GM21423 (cell line): ENCODE measurements at regions not wholly inside any gene's neighbourhood (a gene's known extent, or its start where the extent isn't known, plus 50 kb on each side); places are given as distances from the start of the nearest gene placed in this dataset.

ENCODE experiments used
- ATAC-seq: cut with Tn5 transposase; IDR thresholded peaks from one replicate; pipeline ENCODE4 v1.9.1; 2021; ENCODE audit warnings: mild to moderate bottlenecking, moderate library complexity; ENCODE audit not compliant: unreplicated experiment

DNA sequence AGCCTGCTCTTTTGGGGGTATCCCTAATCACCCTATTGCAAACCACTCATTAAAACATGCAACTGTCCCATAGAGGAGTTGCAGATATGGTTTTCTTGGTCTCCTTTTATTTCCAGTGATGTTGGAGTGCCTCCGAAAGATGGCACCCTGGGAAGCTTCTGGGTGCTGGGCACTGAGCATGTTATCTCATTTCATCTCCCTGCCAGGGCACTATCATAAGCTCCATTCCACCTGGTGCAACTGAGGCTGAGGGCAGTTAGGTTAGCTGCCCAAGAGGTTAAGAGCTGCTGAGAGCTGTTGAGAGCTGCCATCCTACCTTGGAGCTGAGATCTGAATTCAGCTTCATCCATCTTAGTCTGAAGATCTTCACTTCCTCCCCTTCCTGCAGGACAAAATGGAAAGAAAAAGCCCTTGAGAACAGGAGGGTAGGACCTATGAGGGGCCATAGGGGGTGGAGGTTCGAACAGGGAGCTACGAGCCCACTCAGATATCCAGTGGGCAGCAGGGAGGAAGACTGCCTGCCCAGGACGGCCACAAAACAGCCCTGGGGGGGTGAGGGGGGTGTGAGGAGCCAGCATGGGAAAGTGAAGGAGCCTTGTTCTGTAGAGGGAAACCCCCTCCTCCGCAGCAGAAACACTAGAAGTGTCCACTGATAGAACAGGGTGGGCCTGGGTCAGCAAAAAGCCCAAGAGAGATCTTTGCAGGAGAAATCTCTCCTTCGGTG lies 202.5 kb downstream of the ZFP36L2 start:
- ATAC-seq: no peak

DNA sequence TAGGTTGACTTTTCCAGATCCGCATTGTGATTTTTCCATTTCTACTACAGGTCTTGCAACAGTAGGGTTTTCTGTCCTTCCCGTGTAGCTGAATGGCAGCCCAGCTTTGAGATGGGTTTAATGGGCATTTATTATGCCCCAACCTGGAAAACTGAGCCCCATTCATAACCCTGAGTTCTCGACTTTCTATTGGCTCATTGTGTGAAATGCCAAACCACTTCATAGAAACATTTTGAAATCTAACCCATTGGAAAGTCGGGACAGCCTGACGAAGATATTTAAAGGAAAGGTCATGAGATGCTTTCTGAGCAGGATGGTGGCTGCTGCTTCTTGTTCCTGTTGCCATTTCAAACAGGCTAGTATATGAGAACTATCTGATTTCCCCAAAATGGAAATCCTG lies 203.5 kb downstream of the ZFP36L2 start:
- ATAC-seq: no peak

DNA sequence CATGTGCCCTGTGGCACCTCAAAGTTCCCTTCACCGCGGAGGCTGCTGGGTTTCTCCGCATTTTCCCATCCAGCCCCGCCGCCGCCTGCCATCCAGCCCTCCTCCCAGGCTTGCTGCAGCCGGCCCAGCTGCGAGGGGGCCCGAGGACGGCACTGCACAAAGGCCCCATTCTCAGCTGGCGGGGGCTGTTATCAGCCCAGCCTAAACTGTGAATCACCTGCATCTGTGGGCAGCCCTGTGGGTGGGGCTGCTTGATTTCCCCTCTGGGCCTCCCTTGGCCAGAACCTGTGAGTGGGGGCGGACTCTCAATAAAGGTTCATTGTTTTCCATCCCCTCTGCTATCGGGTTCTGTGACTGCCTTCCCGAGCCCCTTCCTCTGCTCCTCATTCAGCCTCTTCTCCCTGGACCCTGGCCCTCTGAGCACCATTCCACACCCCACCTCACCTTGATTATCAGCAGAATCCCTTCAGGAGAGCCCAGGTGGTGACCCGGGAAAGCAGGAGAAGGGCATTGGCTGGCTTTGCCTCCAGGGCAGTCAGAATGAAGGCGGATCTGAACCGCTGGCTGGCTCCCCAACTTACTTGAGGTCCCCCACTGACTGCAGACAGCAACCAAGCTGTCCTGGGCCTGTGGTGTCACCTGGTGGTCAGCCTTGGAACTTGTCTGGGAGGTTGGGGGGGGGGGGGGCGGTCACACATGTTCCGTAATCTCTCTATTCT lies 204.5 kb downstream of the ZFP36L2 start:
- ATAC-seq: no peak

DNA sequence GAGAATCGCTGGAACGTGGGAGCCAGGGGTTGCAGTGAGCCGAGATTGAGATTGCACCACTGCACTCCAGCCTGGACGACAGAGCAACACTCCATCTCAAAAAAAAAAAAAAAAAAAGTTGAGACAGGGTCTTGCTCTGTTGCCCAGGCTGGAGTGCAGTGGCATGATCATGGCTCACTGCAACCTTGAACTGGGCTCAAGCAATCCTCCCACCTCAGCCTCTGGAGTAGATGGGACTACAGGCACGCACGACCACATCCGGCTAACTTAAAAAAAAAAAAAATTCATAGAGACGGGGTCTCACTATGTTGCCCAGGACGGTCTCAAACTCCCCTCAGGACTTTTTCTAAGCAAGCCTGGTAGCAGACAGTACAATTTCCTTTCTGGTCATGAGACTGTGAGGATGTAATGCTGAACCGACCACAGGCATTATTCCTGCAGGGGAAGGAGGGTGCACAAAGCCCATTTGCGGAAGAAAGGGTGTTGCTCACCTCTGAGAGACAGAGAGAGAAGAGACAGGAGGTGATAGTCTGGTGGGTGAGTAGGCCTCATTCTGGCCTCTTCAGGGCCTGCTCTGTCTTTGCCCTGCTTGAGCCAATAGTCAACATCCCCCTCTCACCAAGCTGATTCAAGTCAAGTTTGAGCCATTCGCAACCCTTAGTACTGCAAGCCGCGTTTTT lies 205.3 kb downstream of the ZFP36L2 start:
- ATAC-seq: no peak

DNA sequence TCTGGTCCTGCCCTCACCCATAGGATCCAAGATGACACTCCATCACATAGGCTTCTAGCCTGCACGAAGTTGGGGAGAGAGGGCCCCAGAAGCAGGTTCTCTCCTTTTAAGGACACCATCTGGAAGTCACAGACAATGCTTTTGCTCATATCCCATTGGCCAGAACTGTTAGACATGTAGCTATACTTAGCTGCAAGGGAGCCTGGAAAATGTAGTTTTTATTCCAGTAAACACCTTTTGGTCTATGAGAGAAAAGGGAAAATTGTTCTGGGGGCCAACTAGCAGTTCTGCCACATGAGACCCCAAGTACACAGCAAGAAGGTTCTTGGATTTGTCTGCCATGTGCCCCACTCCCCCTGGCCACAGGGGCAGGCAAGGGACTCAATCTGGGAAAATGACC lies 206.1 kb downstream of the ZFP36L2 start:
- ATAC-seq: no peak

DNA sequence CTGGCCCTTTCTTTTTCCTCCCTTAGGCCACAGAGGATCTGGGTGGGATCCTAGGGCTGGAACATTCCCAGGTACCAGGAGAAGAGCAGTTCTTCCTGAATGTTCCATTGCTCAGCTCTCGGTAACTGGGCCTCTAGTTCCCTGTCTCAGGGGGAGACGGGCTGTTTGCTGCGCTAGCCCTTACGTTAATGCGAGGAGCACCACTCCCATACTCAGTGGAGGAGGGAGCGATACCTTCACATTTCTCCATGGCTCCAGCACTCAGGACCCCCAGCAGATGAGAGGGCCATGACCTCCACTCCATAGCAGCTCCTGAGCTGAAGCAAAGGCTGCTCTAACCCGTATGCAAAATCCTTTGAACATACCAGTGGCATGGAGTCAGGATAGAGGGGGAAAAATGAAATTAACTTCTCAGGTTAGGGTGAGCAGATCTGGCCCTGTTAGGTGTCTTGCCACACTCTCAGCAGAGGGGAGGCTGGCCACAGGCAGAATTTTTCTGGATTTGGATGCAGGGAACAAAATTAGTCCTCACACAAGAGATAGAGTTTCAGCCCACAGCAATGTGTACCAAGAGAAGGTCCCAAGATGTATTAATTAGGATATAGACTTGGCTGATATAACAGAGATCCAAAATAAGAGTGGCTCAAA lies 206.7 kb downstream of the ZFP36L2 start:
- ATAC-seq: no peak

DNA sequence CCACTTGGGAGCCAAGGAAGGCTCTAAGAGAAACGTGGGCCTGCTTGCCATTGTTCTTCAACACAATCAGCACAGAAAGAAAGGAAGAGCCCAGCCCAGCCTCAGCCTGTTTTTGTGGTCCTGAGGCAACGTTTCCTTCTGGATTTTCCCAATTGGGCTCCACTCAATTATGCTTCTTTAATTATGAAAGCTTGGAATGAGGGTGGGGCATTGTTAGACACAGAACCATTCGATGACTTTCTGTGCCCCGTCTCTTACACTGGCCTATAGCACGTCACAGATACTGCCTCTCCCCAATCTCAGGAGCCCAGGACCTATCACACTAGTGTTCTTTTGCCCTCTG lies 207.4 kb downstream of the ZFP36L2 start:
- ATAC-seq: no peak

DNA sequence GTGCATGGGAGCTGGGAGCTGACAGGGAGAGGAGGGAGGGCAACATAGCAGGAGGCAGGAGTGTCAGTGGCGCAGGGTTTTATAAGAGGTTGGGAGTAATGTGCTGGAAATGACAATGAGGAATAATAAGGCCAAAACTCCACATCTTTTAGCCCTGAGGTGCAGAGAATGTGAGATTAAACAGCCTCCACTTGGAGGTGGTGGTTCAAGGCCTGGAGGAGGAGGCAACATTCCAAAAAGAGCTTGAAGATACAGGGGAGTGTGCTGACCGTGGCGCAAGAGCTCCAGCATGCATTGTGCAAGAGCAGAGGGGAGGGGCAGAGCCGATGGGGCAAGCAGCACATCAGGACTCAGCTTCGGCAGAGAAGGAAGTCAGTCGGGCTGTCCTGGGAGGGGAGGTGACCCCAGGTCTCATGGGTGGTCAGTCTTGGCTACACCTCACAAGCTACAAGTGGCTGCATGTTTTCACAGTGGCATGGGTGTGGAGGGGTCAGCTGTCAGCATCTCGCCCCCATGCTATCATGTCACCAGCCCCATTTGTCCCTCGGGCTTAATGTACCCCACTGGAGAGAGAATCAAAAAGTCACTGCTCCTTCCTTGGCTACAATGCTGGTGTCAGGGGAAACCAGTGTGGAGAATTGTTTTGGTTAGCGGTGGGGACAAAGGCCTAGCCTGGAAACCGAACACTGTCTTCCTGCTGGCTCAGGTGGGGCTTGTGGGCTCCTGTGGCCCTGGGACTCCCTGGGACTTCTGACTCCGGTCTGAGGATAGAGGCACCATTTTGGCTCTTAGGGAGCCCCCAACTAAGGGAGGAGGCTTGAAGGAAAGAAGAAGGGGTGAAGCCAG lies 208.0 kb downstream of the ZFP36L2 start:
- ATAC-seq: no peak

DNA sequence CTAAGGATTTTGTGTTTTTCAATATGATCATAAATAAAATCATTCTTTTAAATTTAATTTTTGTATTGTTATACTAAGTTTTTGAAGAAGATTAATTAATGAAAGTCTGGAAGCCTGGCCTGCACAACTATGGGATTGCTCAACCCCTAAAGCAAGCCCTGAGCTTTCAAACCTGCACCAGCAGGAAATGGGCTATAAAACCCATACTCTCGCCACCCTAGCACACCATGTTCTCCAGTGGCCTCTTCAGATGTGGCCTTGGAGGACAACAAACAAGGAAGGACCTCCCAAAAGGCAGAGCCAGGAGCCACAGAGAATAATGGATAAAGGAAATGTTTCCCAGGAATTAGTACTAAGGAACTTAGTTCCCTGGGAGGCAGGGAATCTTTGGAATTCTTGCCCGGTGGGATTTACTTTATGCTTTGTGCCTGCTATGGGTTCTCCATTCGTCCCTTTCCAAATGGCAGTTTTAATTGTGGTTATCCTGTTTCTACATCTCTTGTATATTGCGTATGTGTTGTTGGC lies 212.5 kb downstream of the ZFP36L2 start:
- ATAC-seq: no peak

DNA sequence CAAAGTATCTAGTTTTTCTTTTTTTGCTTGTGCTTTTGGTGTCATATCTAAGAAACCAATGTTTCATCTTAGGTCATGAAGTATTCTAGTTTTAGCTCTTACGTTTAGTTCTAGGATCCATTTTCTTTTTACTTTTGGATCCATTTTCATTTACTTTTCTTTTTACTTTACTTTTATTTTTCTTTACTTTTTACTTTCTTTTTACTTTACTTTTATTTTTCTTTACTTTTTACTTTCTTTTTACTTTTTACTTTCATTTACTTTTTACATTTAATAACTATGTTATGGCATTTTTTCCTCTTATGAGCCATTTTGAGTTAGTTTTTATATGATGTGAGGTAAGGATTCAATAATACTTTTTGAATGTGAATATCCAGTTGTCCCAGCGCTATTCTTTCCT lies 213.4 kb downstream of the ZFP36L2 start:
- no peak for ATAC-seq

DNA sequence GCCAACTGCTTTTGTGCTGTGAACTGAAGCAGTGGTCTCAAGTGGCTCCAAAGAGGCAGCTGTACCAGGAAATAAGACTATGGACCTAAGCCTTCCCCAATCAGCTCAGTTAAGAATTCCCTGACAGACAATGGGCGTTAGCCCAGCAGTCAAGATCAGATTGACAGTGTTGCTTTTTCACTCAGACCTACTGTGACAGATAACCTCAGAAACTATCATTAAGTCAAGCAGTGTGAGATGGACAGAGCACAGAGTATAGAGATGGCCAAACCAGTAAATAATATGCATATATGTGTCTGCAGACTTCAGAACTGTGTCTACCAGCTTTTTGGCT lies 215.3 kb downstream of the ZFP36L2 start:
- no peak for ATAC-seq

DNA sequence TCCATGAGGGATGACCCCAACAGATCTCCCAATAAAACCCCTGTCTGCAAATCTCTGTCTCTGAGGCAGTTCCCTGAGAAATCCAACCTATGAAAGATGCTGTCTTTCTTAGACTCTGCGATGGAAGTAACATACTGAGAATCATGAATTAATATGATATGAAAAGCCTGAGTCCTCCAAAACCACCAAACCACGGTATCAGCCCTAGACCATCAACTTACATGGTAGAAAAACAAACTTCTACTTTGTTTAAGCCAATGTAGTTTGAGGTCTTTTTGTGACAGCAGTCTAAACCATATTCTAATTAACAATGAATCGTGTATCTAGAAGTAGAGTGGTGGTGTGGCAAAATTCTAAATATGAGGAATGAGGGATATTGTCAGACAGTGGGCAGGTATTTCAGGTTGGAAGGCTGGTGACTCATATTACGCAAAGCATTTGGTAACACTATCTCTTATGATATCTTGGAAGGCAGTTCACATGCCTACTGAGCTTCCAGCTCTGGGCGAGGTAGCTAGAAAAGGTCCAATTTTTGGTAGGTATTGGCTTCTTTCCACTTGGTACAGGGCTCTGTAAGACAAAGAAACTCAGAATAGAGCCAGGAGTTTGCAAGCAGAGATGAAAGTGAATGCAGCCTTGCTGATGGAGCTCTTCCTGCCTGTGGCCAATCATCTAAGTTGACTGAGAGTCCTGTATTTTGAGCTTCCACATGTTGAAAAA lies 215.8 kb downstream of the ZFP36L2 start:
- no peak for ATAC-seq

DNA sequence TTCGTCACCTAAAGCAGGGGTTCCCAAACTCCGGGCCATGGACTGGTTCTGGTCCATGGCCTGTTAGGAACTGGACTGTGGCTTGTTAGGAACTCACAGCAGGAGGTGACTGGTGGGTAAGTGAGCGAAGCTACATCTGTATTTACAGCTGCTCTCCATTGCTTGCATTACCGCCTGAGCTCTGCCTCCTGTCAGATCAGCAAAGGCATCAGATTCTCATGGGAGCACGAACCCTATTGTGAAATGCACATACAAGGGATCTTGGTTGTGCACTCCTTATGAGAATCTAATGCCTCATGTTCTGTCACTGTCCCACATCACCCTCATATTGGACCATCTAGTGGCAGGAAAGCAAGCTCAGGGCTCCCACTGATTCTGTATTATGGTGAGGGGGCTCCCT lies 217.0 kb downstream of the ZFP36L2 start:
- ATAC-seq: no peak

DNA sequence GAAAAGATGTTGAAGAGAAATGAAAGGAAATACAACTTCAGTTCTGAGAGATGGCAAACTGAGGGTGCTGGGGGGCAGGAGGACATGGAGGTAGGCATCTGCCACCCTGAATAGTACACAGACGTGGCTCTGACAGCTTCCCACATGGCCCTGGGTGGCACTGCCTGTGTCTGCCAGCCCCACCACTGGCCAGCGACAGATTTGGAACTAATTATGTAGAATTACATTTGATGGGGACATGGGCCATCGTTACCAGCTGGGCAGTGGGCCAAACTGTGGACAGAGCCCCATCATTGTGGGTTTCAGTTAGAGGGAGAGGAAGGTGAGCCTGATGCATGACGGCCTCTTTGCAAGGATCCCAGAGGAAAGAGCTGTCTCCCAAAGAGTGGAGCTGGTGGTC lies 216.0 kb upstream of the HAAO start:
- ATAC-seq: no peak

DNA sequence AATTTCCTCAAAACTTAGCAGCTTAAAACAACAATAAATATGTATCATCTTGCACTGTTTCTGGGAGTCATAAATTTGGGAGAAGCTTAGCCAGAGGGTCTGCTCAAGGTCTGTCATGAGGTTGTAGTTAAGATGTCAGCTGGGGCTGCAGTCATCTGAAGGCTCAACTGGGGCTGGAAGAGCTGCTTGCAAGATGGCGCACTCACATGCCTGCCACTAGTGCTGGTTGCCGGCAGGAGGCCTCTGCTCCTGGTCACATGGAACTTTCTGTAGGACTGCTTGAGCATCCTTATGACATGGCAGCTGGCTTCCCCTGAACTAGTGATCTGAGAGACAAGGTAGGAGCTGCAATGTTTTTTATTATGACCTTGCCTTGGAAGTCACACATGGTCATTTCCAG lies 215.5 kb upstream of the HAAO start:
- ATAC-seq: no peak

DNA sequence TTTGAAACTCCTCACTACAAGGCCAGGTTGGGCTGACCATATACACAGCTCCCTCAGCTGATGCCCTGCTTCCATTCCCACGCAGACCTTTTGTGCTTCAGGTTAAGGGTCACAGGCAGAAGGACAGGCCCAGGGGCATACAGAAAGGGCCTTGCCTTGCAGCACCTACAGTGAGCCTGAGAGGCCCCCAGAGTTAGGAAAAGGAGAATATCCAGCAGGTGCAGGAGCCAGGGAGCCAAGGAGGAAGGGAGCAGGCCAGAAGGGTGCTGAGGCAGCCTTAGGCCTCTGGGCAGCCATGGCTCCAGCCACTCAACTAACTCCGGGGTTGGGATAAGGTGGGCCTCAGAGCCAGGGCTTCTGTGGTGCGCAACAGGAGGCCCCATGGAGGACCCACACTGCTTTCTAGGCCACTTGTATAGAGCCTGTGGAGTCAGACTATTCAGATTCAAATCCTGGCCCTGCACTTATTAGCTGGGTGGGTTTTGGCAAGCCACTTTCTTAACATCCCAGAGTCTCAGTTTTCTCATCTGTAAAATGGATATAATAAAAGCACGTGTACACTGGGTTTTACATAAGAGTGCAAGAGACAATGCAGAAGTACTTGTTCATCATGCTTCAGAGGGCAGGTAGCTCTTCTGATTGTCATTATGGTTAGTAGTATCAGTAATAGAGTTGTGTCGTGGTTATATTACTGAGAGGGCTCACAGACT lies 214.6 kb upstream of the HAAO start:
- ATAC-seq: no peak

DNA sequence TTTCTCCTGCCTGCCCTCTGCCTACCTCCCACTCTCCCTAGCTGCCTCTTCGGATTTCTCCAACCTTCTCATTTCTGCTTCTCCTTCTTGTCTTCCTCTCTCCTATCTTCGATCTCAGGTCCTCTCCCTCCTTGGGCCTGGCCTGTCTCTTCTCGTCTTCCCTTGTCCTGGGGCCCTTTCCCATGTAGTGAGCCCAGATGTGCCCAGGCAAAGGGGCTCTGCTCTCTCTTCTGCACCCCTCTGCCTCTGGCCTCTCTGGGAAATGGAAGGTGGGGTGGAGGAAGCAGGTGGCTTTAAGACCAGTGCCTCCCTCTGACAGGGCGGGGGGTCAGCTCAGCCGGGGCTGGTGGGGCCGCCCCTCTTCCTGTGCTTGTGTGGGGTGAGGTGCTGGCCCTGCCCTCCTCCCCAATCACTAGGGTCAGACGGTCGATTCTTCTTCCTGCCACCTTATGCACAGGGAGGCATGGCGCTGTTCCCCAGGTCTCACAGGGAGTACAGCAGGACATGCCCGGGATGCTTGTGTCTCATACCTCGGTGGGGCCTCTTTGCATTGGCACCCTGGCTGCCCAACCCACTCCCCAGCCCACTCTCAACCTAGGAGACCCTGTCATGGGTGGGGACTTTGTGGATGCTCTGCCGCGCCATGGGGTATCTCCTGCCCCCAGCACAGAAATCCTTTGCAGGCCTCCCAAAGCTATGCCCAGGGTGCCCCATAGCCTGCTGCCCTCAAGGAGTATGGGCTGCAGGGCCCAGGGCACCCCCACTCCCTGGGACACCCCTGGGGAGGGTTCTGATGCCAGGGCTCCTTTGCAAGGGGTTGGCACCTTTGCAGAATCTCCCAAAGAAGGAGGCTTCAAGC lies 213.8 kb upstream of the HAAO start:
- no peak for ATAC-seq

DNA sequence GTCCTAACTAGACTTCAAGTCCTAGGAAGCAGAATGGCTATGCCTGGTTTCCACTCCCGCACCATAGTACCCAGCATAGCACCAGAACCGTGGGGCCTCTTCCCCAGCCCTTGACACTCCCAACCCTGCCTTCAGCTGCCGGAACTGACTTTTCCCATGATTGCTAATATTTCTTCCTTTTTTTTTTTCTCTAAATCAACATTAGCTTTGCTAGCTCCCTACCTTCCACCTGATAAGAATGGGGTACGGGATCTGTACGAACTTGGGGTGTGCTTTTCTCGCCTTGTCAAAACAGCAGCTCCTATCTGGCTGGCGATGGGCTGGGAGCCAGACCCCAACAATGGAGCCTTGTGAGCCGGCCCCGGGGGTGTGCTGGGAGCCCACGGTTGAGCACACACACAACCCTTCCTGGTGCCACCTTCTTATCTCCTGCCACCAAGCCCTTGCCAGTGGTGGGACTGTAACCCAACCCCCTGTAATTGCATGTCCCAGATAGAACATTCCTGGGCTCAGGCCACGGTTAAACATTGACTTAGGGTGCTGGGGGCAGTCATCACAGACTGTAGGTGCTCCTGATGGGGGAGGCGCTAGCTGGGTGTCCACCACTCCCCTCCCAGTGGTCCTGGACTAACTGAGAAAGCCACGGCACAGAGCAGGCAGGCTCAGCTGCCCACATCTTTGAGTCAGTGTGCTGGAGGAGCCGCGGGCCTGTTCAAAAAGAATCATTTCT lies 213.0 kb upstream of the HAAO start:
- no peak for ATAC-seq
